Endothelial cell (in vitro differentiated cells): ENCODE measurements at regions not wholly inside any gene's neighbourhood (a gene's known extent, or its start where the extent isn't known, plus 50 kb on each side); places are given as distances from the start of the nearest gene placed in this dataset.

Experiments
- DNase-seq: peaks from one replicate; pipeline ENCODE4 v3.0.0; 2021; ENCODE audit warnings: low spot score
- H3K27ac Mint-ChIP-seq: one replicate; pipeline ENCODE4 v1.8.0; 2021; ENCODE audit warnings: mixed read lengths, inconsistent platforms; ENCODE audit not compliant: unreplicated experiment
- H3K27me3 Mint-ChIP-seq: one replicate; pipeline ENCODE4 v1.8.0; 2021; ENCODE audit warnings: mild to moderate bottlenecking, moderate library complexity, mixed read lengths, inconsistent platforms; ENCODE audit not compliant: unreplicated experiment
- H3K36me3 Mint-ChIP-seq: one replicate; pipeline ENCODE4 v1.8.0; 2021; ENCODE audit warnings: mild to moderate bottlenecking, low read depth, mixed read lengths, inconsistent platforms; ENCODE audit not compliant: unreplicated experiment
- H3K4me1 Mint-ChIP-seq: one replicate; pipeline ENCODE4 v1.8.0; 2021; ENCODE audit warnings: mild to moderate bottlenecking, mixed read lengths, inconsistent platforms; ENCODE audit not compliant: unreplicated experiment
- H3K4me3 Mint-ChIP-seq: one replicate; pipeline ENCODE4 v1.8.0; 2021; ENCODE audit warnings: mild to moderate bottlenecking, mixed read lengths, inconsistent platforms; ENCODE audit not compliant: unreplicated experiment
- H3K9me3 Mint-ChIP-seq: one replicate; pipeline ENCODE4 v1.8.0; 2021; ENCODE audit warnings: mixed read lengths, inconsistent platforms; ENCODE audit not compliant: unreplicated experiment
- CTCF ChIP-seq: fragments of 200-600 bp; sonication (generic); IDR thresholded peaks from one replicate; pipeline ENCODE4 v1.5.0; 2021; ENCODE audit warnings: antibody characterized with exemption; ENCODE audit not compliant: unreplicated experiment

GRCh38 chr12:110998971-110999370 lies 78.6 kb upstream of the MYL2 start:
- Mint-ChIP-seq H3K4me3 (no peak overlapping the region), H3K27me3 (peaks cover 1% of the 10 kb centered on the region)
- DNase-seq: no peak

GRCh38 chr12:110998165-110998564 lies 77.8 kb upstream of the MYL2 start:
- Mint-ChIP-seq H3K4me3 (no peak overlapping the region), H3K27ac (no peak overlapping the region), H3K27me3 (peaks cover 1% of the 10 kb centered on the region), H3K4me1 (no peaks in the 10 kb centered on the region), H3K36me3 (no peaks in the 10 kb centered on the region), H3K9me3 (no peaks in the 10 kb centered on the region)
- TF ChIP-seq CTCF: no peak
- no peak for DNase-seq

More at GRCh38 chr12:110998971-110999370, 78.6 kb upstream of the MYL2 start:
- Mint-ChIP-seq H3K36me3 (no peaks in the 10 kb centered on the region), H3K4me1 (no peaks in the 10 kb centered on the region), H3K9me3 (no peaks in the 10 kb centered on the region), H3K27ac (no peak overlapping the region)
- TF ChIP-seq CTCF: no peak

- no peak for TF ChIP-seq CTCF
- Mint-ChIP-seq H3K4me3 (no peak overlapping the region), H3K27ac (no peak overlapping the region), H3K9me3 (no peaks in the 10 kb centered on the region), H3K4me1 (no peaks in the 10 kb centered on the region), H3K27me3 (peaks cover 6% of the 10 kb centered on the region), H3K36me3 (no peaks in the 10 kb centered on the region)
- no peak for DNase-seq
These were observed 76.0 kb upstream of the MYL2 start for GRCh38 chr12:110996415-110996814.

GRCh38 chr12:110995615-110996014 lies 75.2 kb upstream of the MYL2 start:
- Mint-ChIP-seq H3K27me3 (peaks cover 6% of the 10 kb centered on the region), H3K4me3 (no peak overlapping the region), H3K9me3 (no peaks in the 10 kb centered on the region), H3K27ac (no peak overlapping the region), H3K36me3 (no peaks in the 10 kb centered on the region), H3K4me1 (no peaks in the 10 kb centered on the region)
- no peak for TF ChIP-seq CTCF
- no peak for DNase-seq

GRCh38 chr12:110995016-110995415 lies 74.6 kb upstream of the MYL2 start:
- DNase-seq: no peak
- Mint-ChIP-seq H3K27me3 (peaks cover 6% of the 10 kb centered on the region), H3K4me1 (no peaks in the 10 kb centered on the region), H3K4me3 (no peak overlapping the region), H3K36me3 (no peaks in the 10 kb centered on the region), H3K9me3 (no peaks in the 10 kb centered on the region), H3K27ac (no peak overlapping the region)
- no peak for TF ChIP-seq CTCF
